Stimulated activated naive B cell treated with anti-CD40 and anti-IgM and Interleukin-4, amounts not matched to agents 10 μg/mL and 1 μg/mL and 100 μg/mL, for 72 hours (primary cell): ENCODE measurements at regions not wholly inside any gene's neighbourhood (a gene's known extent, or its start where the extent isn't known, plus 50 kb on each side); places are given as distances from the start of the nearest gene placed in this dataset.

Source experiments
- ATAC-seq, 2 donors: fragments of 150-1000 bp; cut with Tn5 transposase; replicated peaks; 2 replicates each; pipeline ENCODE4 v1.10.0; 2021; ENCODE audit warnings: moderate library complexity in 1 of 2
- DNase-seq: peaks from one replicate; pipeline ENCODE4 v3.0.0; 2021
- H3K27ac Mint-ChIP-seq: one replicate; pipeline ENCODE4 v1.8.0; 2022; ENCODE audit warnings: mild to moderate bottlenecking, mixed read lengths
- H3K27me3 Mint-ChIP-seq, 2 donors: one replicate each; pipeline ENCODE4 v1.8.0; 2022; ENCODE audit warnings: mixed read lengths in 2 of 2
- H3K36me3 Mint-ChIP-seq, 2 donors: one replicate each; pipeline ENCODE4 v1.8.0; 2022; ENCODE audit warnings: mixed read lengths in 2 of 2, mild to moderate bottlenecking in 1 of 2
- H3K4me1 Mint-ChIP-seq, 2 donors: one replicate each; pipeline ENCODE4 v1.8.0; 2022; ENCODE audit warnings: mixed read lengths in 2 of 2, mild to moderate bottlenecking in 1 of 2
- H3K4me3 Mint-ChIP-seq, 2 donors: one replicate each; pipeline ENCODE4 v1.8.0; 2022; ENCODE audit warnings: mild to moderate bottlenecking in 2 of 2, mixed read lengths in 2 of 2, moderate library complexity in 1 of 2
- H3K9me3 Mint-ChIP-seq, 2 donors: one replicate each; pipeline ENCODE4 v1.8.0; 2022; ENCODE audit warnings: mixed read lengths in 2 of 2, mild to moderate bottlenecking in 1 of 2

DNA sequence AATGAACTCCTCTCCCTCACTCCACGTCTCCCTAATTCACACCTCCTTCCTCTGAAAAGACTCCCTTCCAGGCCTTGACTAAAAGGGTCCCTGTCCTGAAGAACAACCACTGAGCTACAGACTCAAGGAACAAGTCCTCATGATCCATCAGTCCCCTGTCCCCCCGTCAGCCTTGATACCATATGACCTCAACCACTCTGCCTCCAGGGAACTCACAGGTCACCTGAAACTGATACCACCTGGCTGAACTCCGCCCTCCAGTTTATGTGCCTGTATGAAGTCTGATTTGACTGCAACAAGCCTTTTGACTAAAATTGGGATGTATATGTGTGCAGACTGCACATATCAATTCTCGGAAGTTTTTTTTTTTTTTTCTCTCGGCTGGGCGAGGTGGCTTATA lies 88.7 kb downstream of the UGCG start:
- ATAC-seq, result peak; percentile 17 to 26

DNA sequence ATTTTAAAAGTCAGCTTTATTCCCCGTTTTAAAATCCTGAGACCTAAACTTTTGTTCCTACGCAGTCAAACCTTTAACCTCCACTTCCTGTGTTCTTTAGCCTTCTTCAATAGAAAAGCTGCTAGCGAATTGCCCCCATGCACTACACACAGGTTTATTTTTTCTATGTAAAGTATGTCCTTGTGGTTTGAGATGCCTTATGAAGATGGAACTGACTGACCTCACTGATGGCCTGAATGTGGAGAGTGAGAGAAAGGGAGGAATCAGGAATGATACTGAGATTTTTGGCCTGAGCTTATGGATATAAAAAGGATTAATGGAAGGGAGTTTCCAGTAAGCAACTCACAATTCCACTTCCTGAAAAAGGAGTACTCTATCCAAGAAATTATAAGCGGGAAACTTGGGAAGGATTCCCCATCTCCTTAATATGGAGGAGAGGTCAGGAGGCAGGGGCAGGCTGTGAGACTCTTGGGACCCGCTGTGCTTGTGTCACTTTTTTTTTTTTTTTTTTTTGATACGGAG lies 89.5 kb downstream of the UGCG start:
- Mint-ChIP-seq H3K36me3 (peaks cover 5 to 13% of the 10 kb centered on the region in 2 donors), H3K4me1 (peaks cover 40 to 75% of the 10 kb centered on the region in 2 donors), H3K27ac (peak overlapping the region; percentile 96), H3K4me3 (peak overlapping the region; percentile 5 to 15), H3K27me3 (no peaks in the 10 kb centered on the region), H3K9me3 (peaks cover 3% of the 10 kb centered on the region in 2 donors)
- DNase-seq (no peak), ATAC-seq (peak in 1 of 2 donors; percentile 15)

More for the DNA sequence above, 88.7 kb downstream of the UGCG start:
- peaks cover 44 to 81% of the 10 kb centered on the region in 2 donors for H3K4me1 Mint-ChIP-seq
- peaks cover 5 to 10% of the 10 kb centered on the region in 2 donors for H3K36me3 Mint-ChIP-seq
- no peaks in the 10 kb centered on the region for H3K27me3 Mint-ChIP-seq
- peak overlapping the region; percentile 37 to 54 for H3K4me3 Mint-ChIP-seq
- H3K9me3 Mint-ChIP-seq, result peaks cover 0 to 3% of the 10 kb centered on the region in 2 donors
- H3K27ac Mint-ChIP-seq, result peak overlapping the region; percentile 96
- no peak for DNase-seq
